HEK293 (cell line): ENCODE measurements at regions not wholly inside any gene's neighbourhood (a gene's known extent, or its start where the extent isn't known, plus 50 kb on each side); places are given as distances from the start of the nearest gene placed in this dataset.

ENCODE experiments used
- ZNF366 ChIP-seq: fragments of 450-650 bp; formaldehyde crosslinking; conservative IDR thresholded peaks from 2 replicates; pipeline ENCODE4 v1.5.1; 2016; ENCODE audit warnings: missing biosample characterization, missing genetic modification characterization
- TF ChIP-seq, protein P1 (sequence below): fragments of 450-650 bp; formaldehyde crosslinking; IDR thresholded peaks from 2 replicates; pipeline ENCODE4 v1.5.1; 2017; ENCODE audit warnings: missing biosample characterization, missing genetic modification characterization
- TF ChIP-seq, protein P2 (sequence below): fragments of 450-650 bp; formaldehyde crosslinking; IDR thresholded peaks from 2 replicates; pipeline ENCODE4 v1.5.1; 2016; ENCODE audit warnings: missing biosample characterization, missing genetic modification characterization

DNA sequence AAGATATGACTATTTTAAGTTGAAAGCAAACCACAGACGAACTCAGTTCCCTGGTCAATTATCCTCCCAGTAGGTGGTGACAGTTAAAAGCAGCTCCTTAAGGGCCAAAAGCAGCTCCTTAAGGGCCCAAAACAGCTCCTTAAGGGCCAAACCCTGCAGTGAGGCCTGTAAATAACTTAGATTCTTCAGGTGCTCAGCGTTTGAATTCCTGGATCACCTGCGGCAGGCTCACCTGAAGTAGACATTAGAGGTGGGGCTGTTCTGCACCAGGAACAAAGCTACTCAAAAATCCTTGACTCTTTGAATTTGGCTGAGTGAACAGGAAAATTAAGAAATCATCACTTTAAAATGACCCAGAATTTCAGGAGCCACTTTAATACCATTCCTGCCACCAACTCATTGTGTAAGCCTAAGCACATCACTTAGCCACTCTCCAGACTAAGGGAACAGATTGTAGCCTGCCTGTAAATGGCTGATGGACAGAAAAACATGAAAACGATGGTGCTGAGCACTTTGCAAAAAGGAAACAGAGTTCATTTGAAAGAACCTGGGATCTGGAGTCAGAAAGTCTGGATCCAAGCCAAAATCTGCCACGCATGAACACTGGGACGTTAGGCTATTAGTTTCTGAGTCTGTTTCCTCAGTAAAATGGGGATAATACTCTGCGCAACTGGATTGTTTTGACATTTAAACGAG, 126.9 kb downstream of the LRIG2 start:
- TF ChIP-seq, protein P1, sequence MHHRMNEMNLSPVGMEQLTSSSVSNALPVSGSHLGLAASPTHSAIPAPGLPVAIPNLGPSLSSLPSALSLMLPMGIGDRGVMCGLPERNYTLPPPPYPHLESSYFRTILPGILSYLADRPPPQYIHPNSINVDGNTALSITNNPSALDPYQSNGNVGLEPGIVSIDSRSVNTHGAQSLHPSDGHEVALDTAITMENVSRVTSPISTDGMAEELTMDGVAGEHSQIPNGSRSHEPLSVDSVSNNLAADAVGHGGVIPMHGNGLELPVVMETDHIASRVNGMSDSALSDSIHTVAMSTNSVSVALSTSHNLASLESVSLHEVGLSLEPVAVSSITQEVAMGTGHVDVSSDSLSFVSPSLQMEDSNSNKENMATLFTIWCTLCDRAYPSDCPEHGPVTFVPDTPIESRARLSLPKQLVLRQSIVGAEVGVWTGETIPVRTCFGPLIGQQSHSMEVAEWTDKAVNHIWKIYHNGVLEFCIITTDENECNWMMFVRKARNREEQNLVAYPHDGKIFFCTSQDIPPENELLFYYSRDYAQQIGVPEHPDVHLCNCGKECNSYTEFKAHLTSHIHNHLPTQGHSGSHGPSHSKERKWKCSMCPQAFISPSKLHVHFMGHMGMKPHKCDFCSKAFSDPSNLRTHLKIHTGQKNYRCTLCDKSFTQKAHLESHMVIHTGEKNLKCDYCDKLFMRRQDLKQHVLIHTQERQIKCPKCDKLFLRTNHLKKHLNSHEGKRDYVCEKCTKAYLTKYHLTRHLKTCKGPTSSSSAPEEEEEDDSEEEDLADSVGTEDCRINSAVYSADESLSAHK (tag by site-specific recombination), result no peak
- no peak for TF ChIP-seq ZNF366
- TF ChIP-seq, protein P2, sequence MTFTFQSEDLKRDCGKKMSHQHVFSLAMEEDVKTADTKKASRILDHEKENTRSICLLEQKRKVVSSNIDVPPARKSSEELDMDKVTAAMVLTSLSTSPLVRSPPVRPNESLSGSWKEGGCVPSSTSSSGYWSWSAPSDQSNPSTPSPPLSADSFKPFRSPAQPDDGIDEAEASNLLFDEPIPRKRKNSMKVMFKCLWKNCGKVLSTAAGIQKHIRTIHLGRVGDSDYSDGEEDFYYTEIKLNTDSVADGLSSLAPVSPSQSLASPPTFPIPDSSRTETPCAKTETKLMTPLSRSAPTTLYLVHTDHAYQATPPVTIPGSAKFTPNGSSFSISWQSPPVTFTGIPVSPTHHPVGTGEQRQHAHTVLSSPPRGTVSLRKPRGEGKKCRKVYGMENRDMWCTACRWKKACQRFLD (tag by site-specific recombination), result no peak
